GM18867 (cell line): ENCODE measurements at regions not wholly inside any gene's neighbourhood (a gene's known extent, or its start where the extent isn't known, plus 50 kb on each side); places are given as distances from the start of the nearest gene placed in this dataset.
"Not testable (repeated sequence)": the region's sequence is repeated elsewhere in the genome, so short reads cannot be mapped to it uniquely, and the experiment has no call there.

Experiments
- ATAC-seq: cut with Tn5 transposase; IDR thresholded peaks from one replicate; pipeline ENCODE4 v1.9.1; 2021; ENCODE audit warnings: mild to moderate bottlenecking, moderate library complexity; ENCODE audit not compliant: unreplicated experiment

DNA sequence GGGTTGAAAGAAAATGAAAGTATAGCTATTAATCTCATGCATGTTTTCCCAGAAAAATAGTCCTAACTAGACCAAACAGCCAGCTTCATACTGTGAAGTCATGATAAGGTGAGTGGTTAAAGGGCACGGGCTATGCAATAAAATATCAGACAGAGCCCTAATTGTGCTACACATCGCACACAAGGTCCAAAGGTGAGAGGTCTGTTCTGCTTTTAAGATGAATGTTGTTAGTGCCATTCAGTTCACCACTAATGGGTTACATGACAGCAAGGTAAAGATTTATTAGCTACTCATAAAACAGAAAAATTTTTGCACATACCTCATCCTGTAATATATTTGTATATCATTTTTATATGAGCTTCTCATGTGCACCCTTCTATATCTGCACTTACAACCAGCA lies 105.0 kb upstream of the STK17B start:
- ATAC-seq, result no peak

DNA sequence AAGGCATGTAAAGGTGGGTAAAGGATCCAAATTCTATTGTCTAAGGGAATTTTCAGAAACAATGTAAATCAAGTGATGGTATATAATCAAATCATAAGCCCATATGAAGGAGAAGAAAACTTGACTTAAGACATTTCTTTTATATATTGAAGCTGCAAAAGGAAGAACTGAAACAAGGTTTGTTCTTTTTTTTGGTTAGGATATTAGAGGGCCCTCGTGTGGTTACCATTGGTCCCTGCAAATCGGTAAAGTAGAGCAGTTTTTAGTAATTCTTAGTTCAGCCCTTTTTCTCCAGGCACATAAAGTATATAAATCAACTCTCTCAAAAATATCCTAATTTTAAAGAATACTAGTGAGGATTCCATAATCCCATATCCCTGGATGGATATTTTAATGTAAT lies 105.6 kb upstream of the STK17B start:
- ATAC-seq, result peak; percentile 39

DNA sequence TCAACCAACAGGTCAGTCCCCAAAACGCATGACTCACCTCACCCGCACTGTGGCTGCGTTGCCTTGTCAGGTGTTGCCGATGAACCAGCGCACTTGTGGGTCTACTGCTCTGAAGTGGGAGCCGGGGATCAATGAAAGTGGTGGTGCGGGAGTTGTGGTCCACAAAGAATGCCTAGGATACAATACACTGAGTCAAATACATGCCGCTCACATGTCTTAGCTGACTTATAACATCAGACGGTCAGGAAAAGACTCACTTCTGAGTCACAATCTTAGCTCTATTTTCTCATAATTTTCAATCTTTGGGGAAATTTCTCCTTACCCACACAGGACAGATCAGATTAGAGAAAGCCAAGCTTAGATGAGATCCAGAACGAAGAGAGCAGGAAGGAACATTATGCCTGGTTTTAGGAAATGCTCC lies 107.1 kb upstream of the STK17B start:
- ATAC-seq, result no peak

DNA sequence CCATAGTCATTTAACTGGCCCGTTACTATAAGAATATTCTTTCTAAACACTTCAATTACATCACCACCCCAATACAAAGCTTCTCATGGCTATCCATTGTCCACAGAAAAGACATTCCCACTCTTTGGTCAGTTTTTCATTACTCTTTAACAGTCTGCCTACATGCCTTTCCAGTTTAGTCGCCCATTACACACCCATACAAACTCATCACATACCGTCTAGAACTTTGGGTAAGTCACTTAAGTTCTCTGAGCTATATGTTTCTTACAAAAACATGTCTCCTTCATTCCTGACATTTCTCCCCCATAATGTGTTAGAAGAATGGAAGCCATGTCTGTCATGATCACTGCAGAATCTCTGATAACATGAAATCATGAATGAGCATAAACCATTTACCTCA lies 108.2 kb upstream of the STK17B start:
- ATAC-seq, result no peak

DNA sequence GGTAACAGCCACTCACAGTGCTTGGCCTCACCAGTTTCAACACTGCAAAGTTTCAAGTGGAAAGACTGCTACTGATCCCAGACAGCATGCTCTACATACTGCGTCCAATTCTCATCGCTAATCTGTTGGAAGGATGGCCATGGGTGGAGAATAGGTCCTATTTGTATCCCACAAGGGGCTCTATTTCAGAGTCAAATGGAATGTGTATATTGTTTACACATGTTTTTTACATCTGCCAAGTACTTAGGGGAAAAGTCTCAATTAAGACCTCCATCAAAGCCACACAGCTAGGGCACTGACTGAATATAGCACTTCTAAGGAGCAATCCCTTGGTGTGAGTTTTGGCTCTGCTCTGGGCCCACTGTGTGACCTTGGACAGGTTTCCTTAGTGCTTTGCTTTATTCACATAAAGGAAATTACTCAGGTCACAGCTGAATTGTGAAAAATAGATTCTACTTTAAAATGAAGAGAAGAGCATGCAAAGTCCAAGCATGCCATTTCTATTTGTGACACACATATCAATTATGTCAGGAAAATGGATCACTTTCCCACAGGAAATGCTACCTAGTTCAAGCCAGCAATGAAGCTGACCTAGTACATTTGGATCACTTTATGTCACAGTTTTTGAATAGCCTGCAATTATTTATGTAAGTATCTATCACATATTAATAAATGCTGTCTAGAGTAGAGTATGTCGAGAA lies 112.9 kb upstream of the STK17B start:
- ATAC-seq, result no peak

DNA sequence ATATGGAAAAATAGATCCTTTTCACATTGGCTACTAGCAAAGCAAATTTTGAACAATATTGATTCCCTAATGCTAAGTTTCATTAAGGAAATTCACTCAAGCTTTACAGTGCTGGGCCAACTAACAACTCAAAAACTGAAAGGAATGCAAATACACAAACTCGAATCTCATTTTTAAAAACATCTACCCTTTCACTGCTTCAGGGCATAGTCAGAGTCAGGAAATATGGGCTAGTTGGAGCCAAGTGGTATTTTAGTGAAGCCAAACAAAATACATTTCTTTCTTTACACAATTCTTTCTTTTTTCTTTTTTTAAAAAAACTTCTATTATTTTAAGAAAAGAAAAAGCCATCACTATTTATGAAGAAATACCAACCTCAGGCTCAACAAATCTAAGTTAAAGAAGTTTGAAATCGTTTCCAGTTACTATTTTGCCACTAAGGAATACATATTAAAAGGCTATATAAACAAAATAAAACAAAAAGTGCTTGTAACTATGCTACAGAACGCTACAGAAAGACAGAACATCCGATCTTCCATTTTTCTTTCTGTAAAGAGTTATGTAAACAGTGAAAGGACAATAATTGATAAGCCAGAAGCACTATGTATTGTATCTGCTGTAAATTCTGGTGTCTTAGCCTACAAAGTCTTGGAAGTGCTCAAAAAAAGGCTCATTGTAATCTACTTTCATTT lies 113.6 kb upstream of the STK17B start:
- no peak for ATAC-seq

DNA sequence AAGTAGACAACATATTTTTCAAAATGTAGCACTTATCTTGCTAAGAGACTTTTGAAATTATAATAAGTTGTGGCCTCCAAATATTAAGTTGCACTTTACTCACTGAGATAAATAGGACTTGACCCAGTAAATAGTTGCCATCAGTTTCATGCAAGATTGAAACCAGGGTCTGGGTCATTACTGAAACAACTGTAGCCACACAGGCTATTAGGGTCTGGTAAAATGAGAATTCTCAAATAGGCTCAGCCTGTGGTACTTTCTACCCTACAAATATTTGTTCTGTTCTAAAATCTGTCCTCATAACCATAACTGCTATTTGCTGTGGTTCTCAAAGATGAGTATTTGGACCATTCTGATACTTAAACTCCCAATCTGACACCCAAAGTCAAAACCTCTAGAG lies 115.4 kb upstream of the STK17B start:
- ATAC-seq, result peak; percentile 65

DNA sequence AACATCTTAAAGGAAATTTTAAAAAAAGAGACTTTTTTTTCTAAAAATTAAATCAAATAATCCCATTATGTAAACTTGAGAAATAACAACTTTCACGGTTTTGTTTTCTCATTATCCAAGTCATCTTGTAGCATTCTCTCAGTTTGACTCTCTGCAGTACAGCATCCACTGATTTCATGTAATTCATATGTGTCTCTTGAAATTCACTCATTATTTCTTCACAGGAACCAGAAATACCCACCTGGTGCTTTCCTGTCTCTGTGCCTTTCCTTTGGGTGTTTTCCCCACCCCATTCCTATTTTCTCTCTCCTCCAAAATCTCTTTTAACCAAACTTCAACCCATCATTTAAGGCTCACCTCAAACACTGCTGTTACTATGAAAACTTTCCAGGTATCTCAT lies 116.1 kb upstream of the STK17B start:
- ATAC-seq, result no peak

DNA sequence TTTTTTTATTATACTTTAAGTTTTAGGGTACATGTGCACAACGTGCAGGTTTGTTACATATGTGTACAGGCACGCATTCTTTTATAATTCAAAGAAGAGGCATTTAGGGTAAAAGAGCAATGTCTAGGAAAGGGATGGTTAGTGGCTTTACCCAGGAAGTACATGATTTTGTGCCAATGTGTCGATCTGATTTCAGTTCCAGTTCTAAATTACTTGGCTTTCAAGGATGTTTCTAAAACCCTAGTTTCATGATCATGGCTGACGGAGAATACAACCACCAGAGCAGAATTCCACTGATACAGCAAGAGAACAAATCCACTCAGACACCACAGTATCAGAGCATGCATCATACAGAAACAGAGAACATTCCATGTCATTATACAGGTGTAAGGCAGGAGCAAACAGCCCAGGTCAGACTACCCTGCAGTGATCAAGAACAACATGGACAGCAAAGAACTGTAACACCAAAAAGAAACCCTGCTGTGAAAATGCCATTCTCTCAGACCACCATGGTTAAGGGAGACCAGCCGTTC lies 116.7 kb upstream of the STK17B start:
- ATAC-seq, result no peak

DNA sequence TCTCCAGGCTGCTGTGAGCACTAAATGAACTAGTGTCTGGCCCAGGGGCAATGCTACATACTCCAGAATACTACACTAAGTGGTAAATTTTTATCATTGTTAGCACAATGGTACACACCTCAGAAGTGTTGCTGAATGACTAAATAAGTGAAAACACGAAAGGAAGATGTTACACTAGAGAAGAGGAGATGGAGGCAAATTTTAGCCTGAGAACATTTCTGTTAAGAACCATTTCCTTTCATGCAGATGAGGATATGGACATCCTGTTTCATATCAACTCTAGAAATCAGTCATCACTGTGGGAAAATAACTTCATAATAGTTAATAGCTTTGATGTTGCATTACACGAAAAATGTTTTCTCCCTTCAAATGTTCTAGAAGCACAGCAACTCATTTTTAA lies 117.6 kb upstream of the STK17B start:
- ATAC-seq, result peak; percentile 39

DNA sequence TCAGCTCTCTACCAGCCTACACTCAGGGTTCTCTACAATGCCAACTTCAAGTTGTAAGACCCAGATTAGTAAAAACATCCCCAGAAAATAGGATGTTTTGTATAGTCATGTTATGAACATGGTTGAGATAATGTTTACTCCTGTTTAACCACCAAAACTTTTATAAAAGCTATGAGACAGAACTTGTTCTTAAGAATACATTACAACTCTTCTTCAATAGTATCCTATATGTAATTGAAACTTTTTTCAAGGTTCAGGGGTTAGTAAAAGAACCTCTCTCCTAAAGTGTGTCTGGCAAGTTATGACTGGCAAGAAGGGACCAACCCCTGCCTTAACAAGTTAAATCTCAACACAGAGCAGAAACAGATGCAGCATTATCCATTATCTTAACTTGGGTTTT lies 118.8 kb upstream of the STK17B start:
- ATAC-seq, result no peak

DNA sequence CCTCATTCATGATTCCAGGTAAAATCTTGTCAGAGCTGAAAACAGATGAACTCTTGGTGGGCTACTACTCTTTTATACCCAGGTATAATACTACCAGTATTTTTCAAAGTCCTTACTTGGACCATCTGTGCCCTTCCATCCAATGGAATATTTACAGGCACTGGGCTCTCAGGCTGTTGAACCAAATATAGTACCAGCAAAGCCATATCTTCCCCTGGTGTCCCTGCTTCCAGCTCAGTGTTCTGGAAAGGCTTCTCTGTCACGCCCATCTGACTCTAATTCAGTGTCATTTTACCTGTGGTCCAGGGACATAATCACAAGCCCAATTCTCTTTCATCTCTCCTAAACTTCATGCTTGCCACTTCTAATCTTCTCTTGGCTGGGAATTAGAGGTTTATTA lies 119.2 kb upstream of the STK17B start:
- ATAC-seq, result no peak

DNA sequence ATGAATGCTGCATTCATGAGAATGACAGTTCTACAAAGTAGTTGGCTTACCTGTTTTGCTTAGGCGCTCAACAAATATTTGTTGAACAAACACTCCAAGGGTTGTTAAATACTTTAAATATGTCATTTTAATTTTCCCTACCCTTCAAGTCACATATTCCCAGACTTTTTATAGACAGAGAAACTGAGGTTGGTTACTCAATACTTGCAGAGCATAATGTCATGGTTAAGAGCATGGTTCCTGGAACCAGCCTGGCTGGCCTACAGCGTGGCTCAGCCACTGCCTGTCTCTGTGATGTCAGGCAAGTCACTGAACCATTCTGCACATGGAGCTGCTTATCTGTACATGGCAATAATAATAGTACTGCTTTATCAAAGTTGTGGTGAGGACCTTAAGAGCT lies 120.0 kb upstream of the STK17B start:
- no peak for ATAC-seq

DNA sequence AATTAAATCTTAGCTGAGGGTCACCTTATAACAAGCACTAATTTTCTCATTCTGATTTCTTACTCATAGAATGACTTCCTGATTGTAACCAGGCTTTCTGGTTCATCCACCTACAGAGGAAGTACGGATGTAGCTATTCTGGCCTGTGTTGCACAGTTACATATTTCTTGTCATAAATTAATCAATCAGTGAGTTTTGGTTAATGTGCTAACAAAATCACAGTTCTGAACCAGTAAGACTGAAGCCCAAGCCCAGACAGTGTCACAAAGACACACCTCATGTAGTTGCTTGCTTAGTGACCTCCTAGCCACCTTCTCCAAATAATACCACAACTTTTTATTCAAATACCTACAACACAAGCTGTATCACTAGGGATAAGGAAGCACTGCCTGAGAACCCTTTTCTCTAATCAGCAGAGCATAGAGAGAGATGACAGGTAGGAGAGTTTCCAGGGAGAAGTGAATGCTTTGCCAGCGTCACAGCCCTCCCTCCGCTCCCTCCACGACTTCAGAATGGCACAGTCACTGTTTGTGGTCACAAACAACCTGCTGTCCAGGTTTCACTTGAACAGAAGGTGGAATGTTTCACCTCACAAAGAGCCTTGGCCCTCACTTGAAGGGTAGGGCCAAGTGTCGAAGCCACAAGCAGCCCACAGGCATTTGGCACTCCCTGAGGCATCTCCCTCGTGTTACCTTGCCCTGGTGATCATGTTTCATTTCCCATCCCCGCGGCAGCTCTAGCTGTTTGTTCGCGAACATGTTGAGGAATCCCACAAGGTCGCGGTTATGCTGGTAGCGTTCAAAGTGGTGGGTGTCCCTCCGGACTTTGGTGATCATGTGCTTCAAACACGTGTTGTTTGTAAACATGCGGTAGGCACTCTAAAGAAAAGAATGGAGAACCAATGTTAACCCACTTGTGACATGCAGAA lies 120.8 kb upstream of the STK17B start:
- peak; percentile 34 for ATAC-seq

DNA sequence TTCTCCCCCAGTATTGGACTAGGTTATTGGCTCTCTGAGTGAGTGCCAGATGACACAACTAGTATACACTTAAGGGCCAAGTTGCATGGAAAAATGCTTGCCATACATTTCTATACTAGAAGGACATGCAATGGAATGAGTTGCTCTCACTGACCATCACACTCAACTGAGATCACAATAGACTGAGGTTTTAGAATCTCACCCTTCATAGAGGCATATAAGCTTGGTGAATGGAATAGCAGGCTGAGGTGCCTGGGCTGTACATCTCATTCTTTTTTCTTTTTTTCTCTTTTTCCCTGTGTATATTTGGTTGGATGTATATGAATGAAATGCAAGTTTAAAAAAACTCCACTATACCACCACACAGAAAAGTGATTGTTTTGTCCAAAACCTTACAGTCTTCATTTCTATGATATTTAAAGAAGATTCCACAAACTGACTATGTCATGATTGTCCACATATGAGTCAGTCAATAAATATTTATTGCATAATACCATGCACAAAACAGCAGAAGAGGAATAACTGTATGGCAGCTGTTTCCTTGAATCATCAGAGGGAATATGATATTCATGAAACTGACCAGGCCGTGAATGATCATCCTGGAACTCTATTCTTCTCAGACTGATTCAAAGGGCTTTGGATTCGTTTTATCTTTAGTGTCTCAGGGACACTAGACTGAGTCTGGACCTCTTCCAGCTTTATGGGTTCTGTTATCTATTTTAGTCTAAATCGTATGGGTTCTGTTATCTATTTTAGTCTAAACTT lies 122.6 kb upstream of the STK17B start:
- no peak for ATAC-seq

DNA sequence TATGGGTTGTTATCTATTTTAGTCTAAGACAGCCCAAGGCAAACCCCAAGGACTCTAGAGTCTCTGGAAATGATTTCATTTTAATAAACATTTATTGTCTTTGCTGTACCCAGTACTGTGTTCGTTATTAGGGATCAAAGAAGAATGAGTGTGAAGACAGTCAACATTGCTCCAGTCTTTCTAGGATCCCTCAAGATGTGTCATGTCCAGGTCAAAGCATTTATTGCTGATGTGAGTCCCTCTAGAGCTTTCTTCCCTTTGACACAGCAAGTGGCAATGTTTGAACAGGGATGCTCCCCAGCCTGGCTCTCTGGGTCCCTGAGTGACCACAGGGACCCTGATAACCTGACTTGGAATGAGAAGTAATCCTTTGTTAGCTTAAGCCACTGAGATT lies 123.1 kb upstream of the STK17B start:
- ATAC-seq, result no peak

DNA sequence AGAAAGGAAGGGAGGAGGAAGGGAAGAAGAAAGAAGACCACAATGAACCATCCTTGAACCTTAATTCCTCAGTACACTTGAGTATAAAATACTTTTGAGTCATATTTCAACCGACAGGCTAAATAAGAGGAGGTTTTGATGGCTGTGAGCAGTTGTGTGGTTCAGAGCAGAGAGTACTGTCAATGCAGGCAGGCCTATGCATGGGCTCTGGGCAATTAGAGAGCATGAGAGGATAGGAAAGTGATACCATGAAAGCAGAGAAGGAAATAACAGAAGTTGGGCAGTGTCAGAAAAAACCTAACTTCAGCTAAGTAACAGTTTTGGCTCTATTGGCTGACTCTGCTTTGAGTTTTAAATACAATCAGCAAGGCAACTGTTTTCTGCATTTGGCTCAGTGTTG lies 123.6 kb upstream of the STK17B start:
- peak; percentile 42 for ATAC-seq

DNA sequence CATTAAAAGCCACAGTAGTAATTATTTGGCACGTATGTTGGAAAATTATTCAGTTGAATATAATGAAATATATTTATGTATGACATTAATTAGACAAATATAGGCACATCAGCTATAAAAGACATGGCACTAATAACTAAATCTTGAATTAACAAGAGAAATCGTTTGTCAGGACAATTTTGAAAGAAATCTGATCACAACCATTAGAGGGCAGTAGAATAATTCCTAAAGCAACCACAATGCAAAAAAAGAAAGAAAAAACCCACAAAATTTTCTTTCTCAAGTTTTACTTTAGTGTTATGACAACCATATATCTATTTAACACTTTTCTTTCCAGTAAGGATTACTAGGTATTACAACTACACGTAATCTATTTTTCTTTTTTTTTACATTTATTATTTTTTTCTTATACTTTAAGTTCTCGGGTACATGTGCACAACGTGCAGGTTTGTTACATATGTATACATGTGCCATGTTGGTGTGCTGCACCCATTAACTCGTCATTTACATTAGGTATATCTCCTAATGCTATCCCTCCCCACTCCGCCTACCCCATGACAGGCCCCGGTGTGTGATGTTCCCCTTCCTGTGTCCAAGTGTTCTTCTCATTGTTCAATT lies 126.8 kb upstream of the STK17B start:
- ATAC-seq, result not testable (repeated sequence)

DNA sequence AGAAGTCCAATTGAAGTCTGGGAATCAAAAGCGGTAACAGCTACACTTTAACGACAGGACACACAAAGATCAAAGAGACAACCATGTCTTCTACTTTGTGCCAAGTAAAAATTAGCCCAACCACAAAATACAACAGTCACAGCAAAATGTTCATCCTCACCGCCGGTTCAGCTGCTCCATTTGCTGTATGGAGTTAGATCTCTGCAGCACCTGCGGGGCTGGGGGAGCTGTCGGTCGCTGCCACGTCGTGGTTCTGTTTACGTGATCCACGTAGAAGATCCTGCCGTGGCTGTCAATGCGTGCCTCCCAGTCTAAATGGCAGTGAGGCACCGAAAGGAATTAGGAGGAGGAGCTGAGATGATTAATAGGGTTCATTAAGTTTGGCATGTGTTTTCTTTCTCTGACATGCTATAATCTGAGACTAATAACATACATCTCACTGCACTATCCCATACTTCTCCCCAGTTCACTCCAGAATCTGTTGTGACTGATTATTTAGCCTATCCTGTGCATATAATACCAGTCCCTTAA lies 136.5 kb upstream of the STK17B start:
- ATAC-seq, result no peak

DNA sequence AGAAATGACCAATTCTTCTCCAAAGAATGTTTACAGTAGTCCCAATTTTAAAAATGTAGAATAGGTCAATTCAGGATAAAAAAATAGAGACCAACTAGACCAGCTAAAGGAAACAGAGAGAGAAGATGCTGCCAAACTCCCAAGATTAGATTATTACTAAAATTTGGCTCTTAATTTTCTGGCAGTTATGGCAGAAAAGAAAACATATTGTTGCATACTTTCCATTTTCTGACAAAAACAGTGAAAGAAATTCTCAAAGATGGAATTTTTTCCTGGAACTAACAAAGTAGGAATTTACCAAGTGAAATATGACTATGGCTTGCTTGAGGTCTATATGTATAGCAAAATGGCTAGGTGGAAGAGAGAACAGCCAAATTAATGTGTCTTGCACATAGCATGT lies 138.3 kb upstream of the STK17B start:
- ATAC-seq, result no peak
